HG02610 (cell line): ENCODE measurements at regions not wholly inside any gene's neighbourhood (a gene's known extent, or its start where the extent isn't known, plus 50 kb on each side); places are given as distances from the start of the nearest gene placed in this dataset.
"Not testable (repeated sequence)": the region's sequence is repeated elsewhere in the genome, so short reads cannot be mapped to it uniquely, and the experiment has no call there.

Source experiments
- ATAC-seq: cut with Tn5 transposase; IDR thresholded peaks from one replicate; pipeline ENCODE4 v1.9.1; 2021; ENCODE audit warnings: mild to moderate bottlenecking, moderate library complexity; ENCODE audit not compliant: unreplicated experiment

GRCh38 chr1:228937851-228938536 lies 202.7 kb downstream of the RHOU start:
- no peak for ATAC-seq

- ATAC-seq, result no peak
Measured at GRCh38 chr1:228938537-228938901, 203.2 kb downstream of the RHOU start.

- no peak for ATAC-seq
Measured at GRCh38 chr1:228939001-228939691, 203.9 kb downstream of the RHOU start.

GRCh38 chr1:228939881-228940392 lies 204.7 kb downstream of the RHOU start:
- ATAC-seq, result no peak

DNA sequence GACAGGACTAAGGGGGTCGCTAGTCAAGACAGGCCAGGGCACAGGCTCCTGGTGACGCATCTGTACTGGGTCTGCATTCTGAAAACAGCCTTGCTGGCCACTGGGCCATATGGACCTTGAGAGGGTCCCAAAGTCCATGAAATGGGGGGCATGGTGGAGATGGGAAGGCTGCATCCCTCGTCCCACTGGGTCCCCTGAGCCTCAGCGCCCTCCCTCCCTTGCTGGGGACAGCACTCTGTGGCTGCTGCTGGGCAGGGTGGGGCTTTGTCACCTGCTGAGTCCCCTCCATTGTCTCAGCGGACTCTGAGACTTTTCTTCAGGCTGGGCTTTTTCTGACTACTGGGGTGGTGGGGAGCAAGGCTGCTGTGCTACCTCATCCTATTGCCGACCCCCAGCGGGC lies 205.2 kb downstream of the RHOU start:
- no peak for ATAC-seq

DNA sequence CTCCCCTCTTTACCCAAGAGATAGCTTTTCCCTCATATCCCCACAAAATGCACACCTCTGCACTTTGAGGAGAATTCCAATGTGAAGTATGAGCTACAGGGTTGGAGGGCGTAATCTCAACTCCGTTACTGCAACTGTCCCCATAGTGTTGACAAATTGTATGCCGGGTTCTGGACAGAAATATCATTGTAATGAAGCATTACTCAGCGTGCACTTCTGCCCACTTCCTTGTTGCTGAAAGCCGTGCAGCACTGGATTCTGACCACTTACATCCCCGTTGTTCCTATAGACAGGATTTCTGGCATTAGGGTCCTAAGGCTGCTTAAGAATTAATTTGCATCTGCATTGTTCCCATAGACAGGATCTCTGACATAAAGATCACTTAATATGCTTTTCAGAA lies 205.6 kb downstream of the RHOU start:
- no peak for ATAC-seq

GRCh38 chr1:228941666-228942065 lies 206.4 kb downstream of the RHOU start:
- no peak for ATAC-seq

DNA sequence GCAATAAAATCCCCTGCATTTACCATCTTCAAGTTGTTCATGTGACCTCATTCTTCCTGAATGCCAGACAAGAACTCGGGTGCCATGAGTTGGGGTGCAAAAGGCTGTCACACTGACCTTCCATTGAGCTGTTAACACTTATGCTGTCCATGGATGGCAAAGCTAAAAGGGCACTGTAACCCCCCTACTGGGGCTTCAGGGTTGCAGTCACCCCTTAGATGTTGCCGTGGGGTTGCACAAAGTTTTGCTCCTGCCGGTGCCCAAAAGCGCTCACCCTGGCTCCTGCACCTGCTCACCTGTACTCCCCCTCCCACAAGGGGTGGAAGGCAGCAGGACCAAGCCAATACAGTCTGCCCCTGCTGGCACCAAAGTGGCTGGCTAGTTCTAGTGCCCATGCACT lies 208.2 kb downstream of the RHOU start:
- ATAC-seq, result no peak

- ATAC-seq, result no peak
Measured at GRCh38 chr1:228944296-228944695, 209.0 kb downstream of the RHOU start.

- ATAC-seq, result no peak
Measured at GRCh38 chr1:228944935-228945371, 209.7 kb downstream of the RHOU start.

GRCh38 chr1:228945885-228946284 lies 210.6 kb downstream of the RHOU start:
- ATAC-seq, result no peak

GRCh38 chr1:228949617-228950016 lies 214.3 kb downstream of the RHOU start:
- not testable (repeated sequence) for ATAC-seq

DNA sequence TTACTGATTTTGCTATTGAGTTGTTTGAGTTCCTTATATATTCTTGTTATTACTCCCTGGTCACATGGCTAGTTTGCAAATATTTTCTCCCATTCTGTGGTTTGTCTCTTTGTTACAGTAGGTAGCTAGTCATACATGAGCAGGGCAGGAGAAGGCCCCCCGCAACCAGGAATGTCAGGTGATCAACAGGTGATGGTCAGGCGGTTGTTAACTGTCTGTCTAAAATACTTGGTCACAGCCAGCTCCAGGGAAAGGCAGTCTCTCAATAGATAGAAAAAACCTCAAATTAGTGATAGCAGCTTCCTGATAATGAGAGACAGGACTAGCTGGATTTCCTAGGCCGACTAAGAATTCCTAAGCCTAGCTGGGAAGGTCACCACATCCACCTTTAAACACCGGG lies 217.9 kb downstream of the RHOU start:
- ATAC-seq, result no peak

DNA sequence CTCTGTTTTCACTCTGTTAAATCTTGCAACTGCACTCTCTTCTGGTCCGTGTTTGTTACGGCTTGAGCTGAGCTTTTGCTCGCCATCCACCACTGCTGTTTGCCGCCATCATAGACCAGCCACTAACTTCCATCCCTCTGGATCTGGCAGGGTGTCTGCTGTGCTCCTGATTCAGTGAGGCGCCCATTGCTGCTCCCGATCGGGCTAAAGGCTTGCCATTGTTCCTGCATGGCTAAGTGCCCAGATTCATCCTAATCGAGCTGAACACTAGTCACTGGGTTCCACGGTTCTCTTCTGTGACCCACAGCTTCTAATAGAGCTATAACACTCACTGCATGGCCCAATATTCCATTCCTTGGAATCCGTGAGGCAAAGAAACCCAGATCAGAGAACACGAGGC lies 218.5 kb downstream of the RHOU start:
- ATAC-seq, result not testable (repeated sequence)

- no peak for ATAC-seq
Measured at GRCh38 chr1:228955691-228956090, 220.4 kb downstream of the RHOU start.

DNA sequence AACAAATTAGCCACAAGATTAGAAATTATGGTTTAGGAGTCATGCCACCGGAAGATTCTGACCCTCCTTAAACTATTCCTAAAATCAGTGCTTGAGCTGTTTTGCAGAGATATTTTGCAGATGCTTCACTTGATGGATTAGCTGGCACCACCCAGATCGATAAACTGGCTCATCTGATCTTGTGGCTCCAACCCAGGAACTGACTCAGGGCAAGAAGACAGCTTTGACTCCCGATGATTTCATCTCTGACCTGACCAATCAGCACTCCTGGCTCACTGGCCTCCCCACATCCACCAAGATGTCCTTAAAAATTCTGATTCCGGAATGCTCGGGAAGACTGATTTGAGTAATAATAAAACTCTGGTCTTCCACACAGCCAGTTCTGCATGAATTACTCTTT lies 221.6 kb downstream of the RHOU start:
- ATAC-seq, result no peak

DNA sequence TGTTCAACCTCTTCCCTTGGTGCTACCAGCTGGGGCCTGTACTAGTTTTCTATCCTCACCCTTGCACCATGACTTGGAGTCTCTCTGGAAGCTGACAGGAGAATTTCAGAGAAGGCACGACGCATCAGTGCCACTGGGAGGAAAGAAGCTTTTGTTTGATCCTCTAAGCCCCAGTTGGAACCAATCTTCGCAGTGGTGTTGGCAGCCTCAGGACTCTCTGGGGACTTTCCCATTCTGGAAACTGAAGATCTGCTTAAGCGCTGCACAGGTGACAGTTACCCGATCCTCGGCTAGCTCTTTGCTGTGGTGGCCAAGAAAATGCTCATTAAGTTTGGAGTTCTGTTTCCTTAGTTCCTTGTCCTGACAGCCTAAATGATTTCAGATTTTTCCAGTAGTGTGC lies 222.3 kb downstream of the RHOU start:
- no peak for ATAC-seq

DNA sequence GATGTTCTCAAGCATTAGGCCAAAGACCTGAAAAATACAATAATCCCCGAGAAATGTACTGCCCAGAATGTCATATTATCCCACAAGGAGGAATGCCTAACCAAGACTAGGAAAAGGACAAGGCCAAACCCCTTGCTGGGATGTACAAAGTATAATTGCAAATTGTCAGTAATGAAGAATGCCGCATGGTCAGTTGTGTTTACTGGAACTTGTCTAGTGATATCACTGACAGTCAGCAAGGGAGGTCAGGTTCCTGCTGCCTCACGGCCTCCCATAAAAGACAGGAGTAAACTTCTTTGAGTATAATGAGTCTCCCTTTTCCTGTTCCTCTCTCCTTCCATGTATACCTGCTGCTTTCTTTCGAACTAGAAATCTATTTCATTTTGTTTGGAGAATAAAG lies 222.8 kb downstream of the RHOU start:
- no peak for ATAC-seq

DNA sequence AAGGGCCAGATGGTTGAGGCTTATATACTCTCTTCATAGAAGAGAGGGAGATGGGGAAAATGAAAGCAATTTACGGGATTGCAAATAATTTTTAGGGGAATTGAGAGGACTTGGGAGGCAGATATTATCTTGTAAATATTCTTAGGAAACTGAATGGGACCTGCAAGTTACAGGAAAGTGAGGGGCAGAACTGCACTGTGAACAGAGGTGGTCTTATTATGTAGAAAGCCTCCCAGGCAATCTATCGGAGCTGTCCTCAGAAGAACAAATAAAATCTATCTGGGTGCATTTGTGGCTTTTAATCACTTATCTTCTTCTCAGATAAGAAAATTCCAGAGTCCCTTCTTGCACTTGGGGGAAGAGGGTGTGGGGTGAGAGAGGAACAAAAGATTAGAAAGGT lies 223.5 kb downstream of the RHOU start:
- ATAC-seq, result no peak

GRCh38 chr1:228960705-228961104 lies 225.4 kb downstream of the RHOU start:
- ATAC-seq, result no peak

DNA sequence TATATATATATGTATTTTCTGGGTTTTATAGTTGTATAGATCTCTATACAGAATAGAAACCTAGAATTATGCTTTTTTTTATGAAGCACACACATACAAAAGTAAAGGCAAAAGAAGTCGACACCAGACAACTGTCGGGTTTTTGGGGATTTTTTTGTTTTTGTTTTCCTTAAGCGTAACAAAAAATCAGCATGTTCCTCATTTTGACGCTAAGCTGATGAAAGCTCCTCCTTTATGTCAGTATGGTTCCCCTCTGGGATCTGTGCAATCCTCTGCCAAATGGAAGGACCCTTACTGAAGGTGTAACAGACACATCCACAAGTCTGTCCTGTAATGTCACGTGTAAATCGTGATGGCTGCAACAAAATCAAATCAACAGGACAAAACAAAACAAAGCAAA lies 226.2 kb downstream of the RHOU start:
- ATAC-seq, result no peak

DNA sequence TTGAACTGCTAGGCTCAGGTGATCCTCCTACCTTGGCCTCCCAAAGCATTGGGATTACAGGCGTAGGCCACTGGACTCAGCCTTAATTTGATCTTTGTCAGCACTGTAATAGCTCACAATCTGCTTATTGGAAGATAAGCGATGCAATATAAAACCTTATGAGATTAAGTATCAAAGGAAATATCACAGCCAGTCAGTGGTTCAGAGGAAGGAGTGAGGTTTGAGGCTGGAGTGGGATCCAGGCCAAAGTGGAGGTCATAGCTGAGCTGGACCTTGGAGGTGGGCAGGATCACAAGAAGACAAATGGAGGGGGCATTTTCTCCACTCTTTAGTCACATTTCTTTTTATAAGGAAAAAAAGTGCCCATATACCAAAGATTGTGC lies 228.5 kb downstream of the RHOU start:
- no peak for ATAC-seq
